LNCAP (cell line): ENCODE measurements at regions not wholly inside any gene's neighbourhood (a gene's known extent, or its start where the extent isn't known, plus 50 kb on each side); places are given as distances from the start of the nearest gene placed in this dataset.

Source experiments
- CTCF ChIP-seq: fragments of 450-650 bp; IDR thresholded peaks from 2 replicates; pipeline ENCODE4 v1.5.1; 2017; ENCODE audit warnings: mild to moderate bottlenecking

GRCh38 chr1:193406901-193407300 lies 220.5 kb upstream of the B3GALT2 start:
- TF ChIP-seq CTCF = peak; percentile 91

DNA sequence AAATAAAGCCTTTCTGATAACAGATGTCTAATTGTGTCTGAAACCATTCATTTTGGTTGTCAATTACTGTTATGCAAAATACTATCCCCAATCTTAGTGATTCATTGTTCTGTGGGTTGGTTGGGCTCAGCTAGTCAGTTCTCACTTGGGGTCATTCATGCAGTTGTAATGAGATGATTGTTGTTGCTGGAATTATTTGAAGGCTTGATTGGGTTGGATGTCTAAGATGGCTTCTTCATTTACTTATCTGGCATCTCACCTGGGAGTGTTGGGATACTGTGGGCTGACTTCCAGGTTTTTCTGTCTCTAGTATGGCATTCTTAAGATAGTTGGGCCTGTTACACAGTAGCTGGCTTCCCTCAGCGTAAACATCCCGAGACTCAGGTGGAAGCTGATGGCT lies 217.8 kb upstream of the B3GALT2 start:
- no peak for TF ChIP-seq CTCF

DNA sequence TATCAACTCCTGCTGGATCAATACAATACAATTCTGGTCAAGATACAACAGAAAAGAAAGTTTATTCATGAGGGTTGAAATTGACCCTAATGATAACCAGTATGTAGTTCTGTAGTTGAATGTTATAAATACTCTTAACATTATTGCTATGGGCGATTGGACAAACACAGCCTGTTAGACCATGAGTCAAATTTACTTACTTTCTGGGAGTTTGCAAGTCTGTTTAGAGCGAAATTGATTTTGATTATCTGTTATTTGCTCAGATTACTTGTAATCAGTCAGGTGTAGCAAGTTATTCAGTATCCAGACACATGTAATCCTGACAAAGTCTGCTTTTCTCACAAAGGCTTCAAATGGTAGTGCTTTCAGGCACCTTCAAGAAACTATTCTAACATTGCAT lies 216.6 kb upstream of the B3GALT2 start:
- TF ChIP-seq CTCF = no peak

DNA sequence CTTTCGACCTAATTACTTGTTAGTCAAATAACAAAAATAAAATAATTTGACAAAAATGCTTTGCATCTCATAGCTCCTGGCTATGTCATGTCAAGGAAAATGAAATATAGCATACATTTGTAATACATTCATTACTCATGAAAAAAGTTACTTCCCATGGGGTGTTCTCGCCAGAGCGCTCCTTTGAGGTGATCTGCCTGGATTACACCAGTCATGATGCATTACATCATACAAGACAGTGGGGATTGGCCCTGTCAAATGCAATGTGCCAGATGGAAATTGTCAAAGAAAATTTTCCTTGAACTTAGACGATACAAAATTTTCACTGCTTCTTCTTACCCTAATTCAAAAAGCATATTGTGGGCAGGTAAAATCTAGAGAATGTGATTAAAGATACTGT lies 215.6 kb upstream of the B3GALT2 start:
- no peak for TF ChIP-seq CTCF

DNA sequence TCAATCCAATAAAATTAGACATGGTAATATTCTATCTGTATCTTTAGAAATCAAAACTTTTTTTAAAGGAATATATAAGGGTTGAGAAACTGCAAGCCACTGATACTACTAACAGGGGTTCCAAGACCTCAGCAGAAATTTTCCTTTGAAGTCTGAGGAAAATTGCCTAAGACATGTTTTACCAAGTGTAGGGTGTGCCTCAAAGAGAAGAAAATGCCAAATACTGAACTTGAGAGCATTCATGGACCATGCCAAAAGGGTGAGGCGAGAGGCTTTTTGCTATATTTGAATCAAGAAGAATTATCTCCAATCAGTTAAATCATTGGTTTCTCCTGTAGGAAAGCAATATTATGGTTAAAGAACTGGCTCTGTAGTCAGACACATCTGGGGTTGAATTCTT lies 207.9 kb upstream of the B3GALT2 start:
- no peak for TF ChIP-seq CTCF

DNA sequence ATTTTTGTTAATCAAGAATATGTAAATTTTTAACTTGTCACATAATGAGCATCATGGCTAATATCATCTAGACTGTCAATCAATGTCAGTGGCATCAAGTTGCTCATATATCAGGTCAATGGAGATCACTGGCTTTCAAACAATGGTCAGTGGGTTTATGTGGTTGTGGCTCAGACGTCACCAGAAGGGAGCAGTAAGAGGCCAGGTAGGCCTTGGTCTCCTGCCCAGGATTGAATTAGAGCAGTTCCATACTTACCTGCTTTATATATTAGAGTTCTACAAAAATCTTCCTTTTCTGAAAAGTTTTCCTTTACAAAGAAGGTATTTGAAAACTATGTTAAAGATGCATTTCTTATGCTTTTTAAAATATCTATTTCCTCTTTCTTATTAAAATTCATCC lies 206.3 kb upstream of the B3GALT2 start:
- no peak; the same call in 1 of the 2 replicates for TF ChIP-seq CTCF

- no peak for TF ChIP-seq CTCF
Observed at GRCh38 chr1:193388683-193389082, 202.3 kb upstream of the B3GALT2 start.

DNA sequence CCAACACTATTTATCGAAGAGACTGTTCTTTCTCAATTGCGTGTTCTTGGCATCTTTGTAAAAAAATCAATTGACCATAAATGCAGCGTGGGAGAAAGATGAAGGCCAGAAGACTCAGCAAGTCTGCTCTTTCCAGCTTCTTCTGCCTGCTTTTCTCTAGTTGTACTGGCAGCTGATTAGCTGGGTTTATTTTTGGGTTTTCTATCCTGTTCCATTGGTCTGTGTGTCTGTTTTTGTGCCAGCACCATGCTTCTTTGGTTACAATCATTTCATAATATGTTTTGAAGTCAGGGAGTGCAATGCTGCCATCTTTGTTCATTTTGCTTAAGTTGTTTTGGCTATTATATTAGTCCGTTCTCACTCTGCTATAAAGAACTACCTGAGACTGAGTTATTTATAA lies 201.8 kb upstream of the B3GALT2 start:
- TF ChIP-seq CTCF = no peak
